ENCODE measurements at regions not wholly inside any gene's neighbourhood (a gene's known extent, or its start where the extent isn't known, plus 50 kb on each side); places are given as distances from the start of the nearest gene placed in this dataset.

DNA sequence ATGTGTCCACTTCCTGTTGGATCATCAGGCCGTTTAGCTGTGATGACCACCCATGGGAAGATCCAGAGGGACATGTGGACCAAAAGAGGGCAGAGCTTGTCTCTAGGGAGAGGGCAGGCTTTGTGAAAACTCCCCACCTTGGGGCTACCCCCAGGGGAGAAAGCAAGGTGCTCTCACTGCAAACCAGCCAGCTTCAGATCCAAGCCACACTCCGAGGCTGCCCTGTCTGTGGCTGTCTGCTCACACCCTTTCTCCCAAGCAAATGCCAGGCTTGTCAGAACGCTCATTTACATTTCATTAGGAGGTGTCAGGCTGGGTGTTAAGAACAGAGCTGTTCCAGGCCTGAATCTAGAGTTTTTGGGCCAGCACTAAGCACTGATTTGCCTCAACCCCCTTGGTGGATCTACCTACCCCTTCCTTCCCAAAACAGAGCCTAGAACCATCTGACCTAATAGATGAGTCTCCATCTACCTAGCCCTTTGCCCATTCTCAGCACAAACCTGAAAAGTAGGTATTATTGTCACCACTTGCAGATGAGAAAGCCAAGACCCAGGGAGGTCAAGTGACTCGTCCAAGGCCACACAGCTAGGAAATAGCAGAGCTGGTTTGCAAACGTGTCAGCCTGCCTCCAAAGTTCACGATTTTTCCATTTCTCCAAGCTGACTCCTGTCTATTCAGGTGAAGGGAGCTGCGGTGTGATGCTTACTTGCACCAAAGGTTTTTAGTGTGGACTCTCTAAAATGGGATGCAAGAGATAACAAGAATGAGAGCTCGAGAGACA is 130.9 kb downstream of the EMX2 start:
- no peak for DNase-seq

DNA sequence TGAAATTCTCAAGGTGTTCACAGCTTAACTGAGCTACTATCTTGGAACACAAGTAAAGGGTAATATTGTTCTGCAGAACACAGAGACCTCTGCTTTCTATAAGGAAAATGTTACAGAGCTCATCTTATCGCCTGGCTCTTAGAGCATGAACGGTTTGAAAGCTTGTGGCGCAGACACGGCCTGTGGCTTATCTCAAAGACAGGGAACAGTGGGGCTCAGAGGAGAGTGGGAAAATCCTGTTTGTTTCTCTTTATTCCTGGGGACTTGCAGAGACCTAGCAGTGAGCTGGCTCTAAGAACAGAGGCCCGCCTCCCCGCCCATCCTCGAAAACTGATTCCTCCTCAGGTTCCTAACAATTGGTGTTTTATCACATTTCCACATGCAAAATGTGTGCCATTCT is 131.7 kb downstream of the EMX2 start:
- DNase-seq: no peak

DNA sequence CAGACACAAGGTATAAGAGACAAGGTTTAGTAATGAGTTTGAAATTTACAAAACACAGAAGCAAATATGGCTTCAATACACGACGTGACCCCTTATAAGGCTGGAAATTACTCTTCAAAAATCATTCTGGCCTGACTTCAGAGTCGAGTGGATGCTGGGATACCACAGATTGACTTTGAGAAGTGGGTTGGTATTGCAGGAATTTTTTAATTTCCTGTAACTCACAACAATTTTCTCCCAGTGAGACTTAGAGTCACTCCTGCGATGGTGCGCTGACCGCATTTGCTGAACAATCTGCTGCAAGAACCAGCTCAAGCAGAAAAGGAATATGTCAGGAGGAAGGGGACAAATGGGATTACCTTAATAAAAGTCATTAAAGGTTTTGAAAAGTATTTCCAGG is 132.1 kb downstream of the EMX2 start:
- DNase-seq: no peak

DNA sequence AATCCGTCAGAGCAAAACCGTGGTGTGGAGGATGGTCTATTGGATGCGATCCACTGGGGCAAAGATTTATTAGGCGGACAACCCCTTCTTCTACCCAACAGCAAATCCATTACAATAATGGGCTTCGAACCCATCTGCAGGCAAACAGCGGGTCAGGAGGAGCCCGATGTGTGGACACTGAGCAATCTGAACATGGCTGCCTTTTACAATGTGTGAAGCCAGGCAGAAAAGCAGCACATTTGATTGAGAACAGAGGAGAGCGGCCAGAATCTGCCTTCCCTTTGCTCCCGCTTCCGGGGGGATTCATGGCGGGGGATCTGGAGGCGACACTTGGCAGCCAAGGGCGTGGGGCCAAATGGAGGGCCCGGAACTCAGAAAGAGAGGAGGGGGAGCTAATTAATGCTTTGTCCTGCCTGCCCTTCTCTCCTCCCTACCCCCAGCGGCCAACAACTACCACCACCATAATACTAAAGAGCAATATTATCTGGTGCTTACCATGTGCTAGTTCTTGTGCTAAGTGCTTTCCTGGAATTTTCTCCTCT is 133.0 kb downstream of the EMX2 start:
- no peak for DNase-seq

DNA sequence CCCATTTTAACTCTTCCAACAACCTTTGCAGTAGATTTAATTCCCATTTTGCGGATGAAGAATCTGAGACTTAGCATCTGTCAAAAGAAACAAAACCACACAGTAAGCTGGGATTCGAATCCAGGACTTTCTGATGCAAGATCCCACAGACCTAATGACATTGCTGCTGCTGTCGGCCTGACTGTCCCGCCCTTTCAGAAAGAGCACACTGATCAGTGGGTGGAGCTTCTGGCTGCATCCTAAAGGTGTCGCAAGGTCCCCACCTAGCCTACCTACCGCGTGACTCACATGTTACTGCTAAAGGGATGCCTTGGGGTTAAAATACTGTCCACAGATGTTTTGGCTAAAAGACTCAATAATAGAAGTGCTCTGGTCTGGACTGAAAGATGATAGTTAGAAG is 134.7 kb downstream of the EMX2 start:
- no peak for DNase-seq

DNA sequence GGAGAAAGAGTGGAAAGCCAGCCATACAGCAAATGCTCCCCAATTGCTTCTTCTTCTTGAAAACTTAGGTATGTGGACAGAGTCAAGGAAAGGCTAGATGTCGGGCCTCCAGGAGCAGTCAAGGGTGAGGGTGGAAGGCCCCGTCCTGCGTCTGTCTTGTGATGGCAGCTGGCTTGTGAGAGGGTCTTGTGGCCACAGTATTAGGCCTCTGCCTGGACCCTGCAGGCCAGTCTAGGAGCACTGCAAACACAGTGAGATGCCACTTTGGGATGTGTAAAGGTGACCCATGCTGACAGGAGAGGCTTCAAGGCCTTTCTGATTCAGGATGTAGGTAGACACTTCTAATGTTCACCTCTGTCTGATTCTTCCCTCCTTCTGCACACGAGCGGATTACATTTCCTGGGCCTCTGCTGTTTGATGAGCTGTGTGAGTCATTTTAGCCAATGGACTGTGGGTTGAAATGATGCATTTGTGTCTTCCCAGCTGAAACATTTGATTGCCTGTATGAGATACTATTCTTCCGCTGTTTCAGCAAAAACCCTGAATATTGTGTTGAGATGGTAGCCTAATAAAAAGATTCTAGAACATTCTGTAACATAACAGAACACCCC is 135.4 kb downstream of the EMX2 start:
- no peak for DNase-seq

DNA sequence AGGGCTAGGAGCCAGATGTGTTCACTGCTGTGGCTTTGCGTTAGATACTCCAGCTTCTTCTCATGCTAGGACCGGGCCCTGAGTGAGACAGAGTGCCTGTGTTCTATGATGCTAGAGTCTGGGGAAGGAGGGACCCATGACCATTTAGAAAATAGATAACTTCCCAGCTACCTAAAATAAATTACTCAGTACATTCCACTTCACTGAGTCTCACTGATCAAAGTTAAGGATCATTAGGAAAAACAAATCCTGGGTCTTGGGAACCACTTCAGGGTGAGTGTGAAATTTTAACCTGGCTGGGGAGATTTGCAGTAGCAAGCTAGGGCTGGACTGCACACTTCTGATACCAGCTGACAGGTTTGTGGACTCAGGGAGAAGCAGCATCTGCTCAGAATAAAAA is 138.1 kb downstream of the EMX2 start:
- DNase-seq: no peak

DNA sequence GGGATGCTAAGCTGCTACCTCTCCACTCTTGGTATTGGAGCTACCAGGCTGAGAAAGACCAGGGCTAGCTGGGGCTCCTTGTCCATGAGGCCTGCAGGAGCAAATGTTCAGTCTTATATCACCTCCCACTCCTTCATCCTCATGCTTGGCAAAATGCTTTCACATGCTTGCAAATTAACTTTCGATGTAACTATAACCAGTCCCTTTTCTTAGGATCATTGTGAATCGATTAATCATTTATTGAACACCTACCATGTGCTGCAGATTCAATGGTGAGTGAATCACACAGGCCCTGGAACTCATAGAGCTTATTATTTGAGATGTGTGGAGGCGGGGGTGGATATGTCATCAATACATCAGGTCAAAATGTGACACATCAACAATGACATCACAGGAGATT is 138.6 kb downstream of the EMX2 start:
- no peak for DNase-seq

DNA sequence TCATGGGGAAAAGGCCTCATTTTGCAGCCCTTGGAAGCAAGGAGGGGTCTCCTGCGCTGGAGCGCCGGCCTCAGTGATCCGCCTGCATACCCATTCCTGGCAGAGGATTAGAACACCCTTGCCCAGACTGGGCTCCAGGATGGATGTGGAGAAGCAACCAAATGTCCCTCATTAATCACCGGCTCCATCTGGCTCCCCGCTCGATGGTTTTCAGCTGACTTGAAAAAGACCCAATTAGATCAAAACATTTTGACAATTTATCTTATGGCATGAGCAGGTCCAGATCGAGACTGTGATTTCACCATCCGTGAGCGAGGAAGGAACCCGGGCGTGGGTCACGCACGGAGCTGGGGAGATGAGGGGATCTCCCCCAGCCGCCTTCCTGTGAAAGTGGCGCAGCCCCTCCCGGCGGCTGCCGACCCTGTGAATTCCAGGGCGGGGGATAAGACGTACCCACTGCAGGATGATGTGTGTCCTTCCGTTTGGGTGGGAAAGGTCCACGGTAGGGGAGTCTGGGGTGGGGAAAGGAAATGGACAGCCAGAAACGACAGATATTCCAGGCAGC is 141.6 kb downstream of the EMX2 start:
- peak; percentile 17 for DNase-seq

DNA sequence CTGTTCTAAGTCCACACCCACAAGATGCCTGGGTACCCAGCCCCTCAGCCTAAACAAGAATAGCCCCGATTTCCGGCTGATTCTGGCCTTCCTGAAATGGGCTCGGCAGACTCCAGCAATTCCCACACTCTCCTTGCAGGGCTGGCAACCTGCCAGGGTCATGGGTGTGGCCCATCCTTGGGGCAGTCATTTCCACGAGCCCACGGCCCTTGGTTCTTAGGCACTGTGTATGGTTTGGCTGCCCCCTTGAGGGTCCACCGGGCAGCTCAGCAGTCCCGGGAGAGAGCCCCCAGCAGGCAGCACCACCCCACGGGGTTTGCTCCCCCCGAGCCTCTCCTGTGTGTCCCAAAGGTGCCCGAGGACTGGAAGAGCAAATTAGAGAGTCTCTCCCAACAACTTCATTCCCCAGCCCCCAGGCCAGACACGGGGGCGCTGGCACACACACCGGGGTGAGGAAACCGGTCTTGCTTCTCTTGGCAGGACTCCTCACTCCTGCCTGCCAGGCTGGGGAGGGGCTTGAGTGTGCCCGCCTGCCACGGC is 142.2 kb downstream of the EMX2 start:
- no peak for DNase-seq

DNA sequence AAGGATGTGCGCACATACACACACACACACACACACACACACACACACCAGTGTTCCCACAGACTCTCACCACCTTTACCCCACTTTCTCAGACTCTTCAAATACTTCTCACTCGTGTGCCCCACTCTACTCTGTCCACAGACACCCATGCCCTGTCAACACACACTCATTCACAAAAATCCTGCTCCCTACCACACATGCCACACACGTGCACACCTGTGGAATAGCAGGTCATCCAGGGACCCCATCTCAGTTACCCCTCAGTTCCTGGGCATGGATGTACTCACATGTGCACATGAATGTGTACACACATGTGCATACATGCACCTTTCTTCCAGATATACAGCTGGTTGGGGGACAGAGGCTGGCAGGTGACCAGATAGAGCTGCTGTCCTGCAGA is 142.9 kb downstream of the EMX2 start:
- DNase-seq: no peak

DNA sequence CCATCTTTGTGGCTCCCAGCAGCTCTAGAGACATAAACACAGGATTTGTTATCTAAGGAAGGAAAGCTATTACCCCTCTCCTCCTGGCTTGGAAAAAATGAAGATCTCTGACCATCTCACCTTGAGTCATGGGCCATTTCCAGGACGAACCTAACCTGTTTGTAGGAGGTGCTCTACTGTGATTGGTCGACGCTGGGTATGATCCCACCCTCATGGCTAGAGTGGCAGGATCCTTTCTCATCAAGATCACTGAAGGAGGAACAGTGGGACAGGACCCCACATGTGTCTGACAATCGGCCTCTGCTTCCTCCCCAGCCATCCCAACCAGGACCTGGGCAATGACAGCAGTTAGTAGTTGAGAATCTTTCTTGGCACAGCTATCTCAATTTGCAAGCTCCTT is 144.1 kb downstream of the EMX2 start:
- no peak for DNase-seq

DNA sequence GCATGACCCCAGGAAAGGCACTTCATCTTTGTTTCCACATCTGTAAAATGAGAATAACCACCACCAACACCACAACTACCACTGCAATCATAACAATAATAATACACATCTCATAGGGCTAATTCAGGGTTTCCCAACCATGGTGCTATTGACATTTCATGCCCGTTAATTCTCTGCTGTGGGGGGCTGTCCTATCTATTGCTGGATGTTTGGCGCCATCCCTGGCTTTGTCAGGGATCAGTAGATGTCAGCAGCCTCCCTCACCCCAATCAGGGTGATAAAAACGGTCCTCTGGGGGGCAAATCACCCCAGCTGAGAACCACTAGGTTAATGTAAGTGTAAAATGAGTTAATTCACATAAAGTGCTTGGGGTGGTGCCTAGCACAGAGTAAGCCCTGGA is 145.8 kb downstream of the EMX2 start:
- DNase-seq: no peak

DNA sequence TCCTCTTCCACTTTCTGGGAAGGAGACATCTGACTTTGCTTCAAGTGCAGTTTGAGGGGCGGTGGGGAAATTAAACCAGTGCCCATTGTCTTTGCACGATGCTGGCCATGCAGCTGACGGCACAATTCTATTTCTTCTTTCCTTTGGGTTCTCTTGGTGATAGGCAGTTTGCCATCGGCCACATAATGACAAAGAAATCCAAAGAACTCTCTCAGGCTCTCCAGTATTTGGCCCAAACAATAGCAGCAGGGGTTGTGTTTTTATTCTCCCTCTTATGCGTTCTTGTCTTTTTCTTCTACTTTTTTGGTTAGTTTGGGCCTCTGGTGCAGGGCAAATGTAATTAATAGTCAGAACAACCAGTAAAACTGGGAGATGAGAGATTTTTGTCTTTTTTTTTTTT is 147.0 kb downstream of the EMX2 start:
- DNase-seq: no peak

DNA sequence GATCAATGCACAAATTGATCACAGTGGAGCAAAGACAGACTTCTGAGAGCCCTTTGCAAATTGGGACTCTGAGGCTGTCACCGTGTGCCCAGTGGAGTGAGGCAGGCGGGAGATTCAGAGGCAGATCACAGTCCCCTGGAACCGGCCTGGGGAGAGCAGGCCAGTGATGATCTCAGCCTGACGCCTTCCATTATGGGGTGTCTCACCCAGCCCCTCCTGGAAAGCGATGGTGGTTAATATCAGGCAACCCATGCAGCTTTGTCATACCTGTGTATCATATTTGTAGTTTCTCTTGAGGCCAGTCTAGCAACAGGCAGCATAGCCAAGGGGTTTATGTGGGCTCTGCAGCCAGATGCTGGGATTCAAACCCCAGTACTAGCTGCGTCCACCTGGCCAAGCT is 147.8 kb downstream of the EMX2 start:
- DNase-seq: no peak

DNA sequence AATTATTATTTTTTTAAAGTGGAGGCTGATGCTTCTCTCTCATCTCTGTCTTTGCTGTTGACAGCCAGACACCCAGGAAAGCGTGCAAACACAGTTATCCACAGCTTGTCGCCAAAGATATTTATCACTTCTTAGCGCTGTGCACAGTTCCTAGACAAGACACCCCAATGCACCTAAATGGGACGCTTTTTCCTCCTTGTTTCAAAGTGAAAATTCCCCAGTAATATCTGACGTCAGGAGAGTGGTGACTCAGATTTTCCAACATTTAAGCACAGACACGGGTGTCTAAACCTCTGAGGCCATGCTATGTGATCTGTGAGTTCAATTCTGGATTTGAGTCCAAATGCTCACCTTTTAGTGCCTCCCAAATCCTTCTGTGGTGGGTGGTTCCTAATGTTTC is 151.6 kb downstream of the EMX2 start:
- DNase-seq: no peak

DNA sequence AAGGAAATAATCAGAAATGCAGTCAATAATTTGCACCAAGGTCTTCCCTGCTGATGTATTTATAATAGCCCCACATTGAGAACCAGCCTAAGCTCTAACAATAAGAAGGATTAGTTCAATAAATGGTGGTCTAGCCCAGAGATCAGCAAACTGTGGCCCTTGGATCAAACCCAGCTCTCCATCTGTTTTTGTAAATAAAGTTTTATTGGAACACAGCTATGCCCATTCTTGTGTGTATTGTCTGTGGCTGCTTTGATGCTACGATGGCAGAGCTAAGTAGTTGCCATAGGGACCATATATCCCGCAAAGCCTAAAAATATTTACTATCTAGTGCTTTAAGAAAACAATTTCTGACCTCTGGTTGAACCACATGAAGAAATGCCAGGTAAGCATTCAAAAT is 154.9 kb downstream of the EMX2 start:
- DNase-seq: no peak

DNA sequence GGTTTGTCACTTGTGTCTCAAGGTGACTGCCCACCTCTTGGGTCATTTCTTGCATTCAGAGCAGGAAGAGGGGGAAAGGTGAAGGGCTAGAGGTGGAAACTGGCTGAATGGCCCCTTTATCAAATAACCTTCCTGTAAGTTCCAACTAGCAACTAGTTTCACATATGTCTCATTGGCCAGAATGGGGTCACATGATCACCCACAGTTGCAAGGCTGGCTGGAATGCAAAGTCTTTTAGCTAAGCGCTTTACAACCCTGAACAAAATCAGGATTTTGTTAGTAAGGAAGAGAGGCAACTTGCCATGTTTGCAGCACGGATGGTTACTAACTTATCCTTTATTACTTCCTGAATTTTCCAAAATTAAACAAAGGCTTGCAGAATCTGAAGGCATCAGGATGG is 156.3 kb downstream of the EMX2 start:
- no peak for DNase-seq

DNA sequence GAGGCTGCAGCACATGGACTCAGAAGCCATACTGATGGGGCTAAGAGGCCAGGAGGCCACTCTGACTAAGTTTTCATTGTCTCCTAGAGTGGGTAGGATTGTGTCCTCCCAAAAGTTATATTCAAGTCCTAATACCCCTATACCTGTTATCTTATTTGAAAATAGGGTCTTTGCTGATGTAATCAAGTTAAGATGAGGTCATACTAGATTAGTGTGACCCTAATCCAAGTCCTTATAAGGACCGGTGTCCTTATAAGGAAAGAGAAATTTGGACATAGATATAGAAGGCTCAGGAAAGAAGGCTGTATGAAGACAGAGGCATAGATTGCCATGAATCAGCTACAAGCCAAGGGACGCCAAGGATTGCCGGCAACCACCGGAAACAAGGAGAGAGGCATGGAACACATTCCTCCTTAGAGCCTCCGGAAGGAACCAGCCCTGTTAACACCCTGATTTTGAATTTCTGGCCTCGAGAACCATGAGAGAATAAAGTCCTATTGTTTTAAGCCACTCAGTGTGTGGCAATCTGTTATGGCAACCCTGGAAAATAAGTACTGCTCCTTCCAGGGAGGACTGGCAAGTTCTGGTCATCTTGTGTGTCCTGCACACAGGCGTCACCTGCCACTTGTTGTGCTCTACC is 157.0 kb downstream of the EMX2 start:
- no peak for DNase-seq

DNA sequence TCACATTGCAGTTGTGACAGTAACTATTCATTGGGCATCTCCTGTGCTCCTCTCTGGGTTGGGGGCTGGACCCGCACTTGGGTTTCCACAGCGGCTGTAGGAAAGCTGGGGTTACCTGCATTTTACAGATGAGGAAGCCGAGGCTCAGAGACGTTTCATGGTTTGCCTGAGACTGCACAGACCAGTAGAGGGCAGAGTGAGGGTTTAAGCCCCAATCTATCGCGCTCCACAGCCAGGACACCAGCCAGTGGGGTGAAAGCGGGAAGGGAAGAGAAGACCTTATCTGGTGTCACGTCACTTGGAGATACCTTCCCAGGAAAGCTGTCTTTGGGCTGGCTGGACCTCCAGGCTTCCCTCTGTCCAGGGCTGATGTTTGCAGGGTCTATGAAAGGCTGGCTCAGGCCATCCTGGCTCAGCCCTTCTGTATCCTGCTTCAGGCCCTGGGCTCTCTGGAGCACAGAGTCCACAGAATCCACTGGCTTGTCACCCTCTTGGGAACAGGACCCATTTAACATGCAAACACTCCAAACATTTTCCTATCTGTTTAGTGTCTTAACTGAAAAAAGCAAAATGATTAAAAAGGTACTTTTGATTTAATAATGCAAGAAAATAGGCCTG is 167.7 kb downstream of the EMX2 start:
- no peak for DNase-seq

DNA sequence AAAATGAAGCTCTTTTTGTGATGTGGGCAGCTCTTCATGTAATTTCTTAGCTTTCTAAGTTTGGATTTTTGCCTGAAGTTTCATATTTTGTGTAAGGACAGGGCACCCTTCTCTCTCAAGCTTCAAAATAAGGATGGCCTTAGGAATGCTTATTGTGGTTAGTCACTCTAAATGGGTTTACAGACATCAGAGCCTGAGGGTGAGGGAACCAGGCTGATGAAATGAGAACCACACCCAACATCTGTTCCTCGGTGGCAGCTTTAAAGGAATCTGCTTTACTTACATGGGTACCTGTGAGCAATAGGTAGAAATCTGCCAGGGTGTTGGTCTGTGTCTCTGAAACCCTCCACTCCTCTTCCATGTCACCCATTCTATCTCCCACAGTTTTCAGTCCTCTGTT is 174.3 kb downstream of the EMX2 start:
- DNase-seq: no peak

DNA sequence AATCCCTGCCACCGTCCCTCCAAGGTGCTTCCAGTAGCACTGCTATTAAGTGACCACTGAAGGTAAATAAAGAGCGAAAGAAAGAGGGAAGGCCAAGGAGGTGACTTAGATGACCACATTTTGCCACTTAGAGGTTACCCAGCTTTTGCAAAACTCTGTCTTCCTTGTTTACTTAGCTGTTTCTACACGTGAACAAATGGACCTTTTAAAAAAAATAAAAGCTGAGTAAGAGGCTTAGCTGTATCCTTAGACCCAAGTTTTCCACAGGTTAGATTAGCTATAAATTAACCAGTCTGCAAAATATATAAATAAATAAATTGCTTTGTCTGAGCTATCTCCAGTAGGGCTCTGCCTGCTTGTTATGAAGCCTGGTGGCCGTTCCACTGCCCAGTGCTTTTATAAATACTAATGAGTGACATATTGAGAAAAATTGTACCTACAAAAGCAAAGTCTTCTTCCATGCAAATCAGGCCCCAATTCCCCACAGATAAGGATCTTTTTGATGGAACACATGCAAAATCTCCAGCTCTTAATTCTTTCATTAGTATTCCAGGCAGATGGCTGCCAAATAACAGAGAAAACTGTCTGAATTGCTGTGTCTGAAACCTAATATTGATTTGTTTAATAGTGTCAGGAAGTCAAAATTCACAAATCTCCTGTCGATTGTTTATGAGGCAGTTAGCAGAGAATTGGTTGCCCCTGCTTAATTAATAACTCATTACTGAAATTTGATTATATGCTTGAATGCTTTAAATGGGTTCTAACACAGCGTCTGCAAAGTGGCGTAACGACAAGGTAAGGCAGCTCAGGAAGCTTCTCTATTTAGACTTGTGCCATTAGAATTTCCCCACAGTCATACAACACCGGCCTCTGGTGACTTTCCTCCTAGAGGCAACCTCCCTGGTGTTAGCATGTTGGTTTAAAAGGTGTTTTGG is 176.7 kb downstream of the EMX2 start:
- no peak for DNase-seq

Measured in NCI-H524 treated with DMSO at 0.1 percent for 48 hours (cell line).